ENCODE measurements at regions not wholly inside any gene's neighbourhood (a gene's known extent, or its start where the extent isn't known, plus 50 kb on each side); places are given as distances from the start of the nearest gene placed in this dataset.

DNA sequence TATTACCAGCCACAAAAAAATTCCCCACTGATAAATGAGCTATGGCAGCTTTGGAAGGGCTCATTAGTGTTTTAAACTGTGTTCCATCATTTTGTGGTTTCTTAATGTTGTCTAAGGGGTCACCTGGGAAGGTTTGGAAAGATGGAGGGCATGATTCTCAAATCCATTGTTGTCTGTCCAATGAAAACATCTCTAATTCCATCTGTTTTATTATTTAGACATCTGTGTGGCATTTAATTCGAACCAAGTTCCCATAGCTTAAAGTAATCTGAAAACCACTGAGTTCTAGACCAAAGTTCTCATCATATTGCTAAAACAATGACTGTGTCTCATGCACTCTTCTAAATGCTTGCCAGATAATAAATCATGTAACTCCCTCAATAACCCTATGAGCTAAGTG, 103.8 kb upstream of the PPP3CA start:
- TF ChIP-seq, protein P1, sequence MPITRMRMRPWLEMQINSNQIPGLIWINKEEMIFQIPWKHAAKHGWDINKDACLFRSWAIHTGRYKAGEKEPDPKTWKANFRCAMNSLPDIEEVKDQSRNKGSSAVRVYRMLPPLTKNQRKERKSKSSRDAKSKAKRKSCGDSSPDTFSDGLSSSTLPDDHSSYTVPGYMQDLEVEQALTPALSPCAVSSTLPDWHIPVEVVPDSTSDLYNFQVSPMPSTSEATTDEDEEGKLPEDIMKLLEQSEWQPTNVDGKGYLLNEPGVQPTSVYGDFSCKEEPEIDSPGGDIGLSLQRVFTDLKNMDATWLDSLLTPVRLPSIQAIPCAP (CRISPR knock-in tag; IDR thresholded peaks at IDR 0.05), result no peak
- TF ChIP-seq, protein P2, sequence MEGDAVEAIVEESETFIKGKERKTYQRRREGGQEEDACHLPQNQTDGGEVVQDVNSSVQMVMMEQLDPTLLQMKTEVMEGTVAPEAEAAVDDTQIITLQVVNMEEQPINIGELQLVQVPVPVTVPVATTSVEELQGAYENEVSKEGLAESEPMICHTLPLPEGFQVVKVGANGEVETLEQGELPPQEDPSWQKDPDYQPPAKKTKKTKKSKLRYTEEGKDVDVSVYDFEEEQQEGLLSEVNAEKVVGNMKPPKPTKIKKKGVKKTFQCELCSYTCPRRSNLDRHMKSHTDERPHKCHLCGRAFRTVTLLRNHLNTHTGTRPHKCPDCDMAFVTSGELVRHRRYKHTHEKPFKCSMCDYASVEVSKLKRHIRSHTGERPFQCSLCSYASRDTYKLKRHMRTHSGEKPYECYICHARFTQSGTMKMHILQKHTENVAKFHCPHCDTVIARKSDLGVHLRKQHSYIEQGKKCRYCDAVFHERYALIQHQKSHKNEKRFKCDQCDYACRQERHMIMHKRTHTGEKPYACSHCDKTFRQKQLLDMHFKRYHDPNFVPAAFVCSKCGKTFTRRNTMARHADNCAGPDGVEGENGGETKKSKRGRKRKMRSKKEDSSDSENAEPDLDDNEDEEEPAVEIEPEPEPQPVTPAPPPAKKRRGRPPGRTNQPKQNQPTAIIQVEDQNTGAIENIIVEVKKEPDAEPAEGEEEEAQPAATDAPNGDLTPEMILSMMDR (IDR thresholded peaks at IDR 0.05), result no peak
- TF ChIP-seq, protein P3, sequence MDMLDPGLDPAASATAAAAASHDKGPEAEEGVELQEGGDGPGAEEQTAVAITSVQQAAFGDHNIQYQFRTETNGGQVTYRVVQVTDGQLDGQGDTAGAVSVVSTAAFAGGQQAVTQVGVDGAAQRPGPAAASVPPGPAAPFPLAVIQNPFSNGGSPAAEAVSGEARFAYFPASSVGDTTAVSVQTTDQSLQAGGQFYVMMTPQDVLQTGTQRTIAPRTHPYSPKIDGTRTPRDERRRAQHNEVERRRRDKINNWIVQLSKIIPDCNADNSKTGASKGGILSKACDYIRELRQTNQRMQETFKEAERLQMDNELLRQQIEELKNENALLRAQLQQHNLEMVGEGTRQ (CRISPR knock-in tag; IDR thresholded peaks at IDR 0.05), result no peak
- TF ChIP-seq CBFB (CRISPR knock-in tag; IDR thresholded peaks at IDR 0.05; ENCODE audit: low read depth), result no peak
- TF ChIP-seq, protein P4, sequence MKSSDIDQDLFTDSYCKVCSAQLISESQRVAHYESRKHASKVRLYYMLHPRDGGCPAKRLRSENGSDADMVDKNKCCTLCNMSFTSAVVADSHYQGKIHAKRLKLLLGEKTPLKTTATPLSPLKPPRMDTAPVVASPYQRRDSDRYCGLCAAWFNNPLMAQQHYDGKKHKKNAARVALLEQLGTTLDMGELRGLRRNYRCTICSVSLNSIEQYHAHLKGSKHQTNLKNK (CRISPR knock-in tag; IDR thresholded peaks at IDR 0.05), result no peak
- TF ChIP-seq JUN (CRISPR knock-in tag; IDR thresholded peaks at IDR 0.05), result no peak
- TF ChIP-seq CREM (CRISPR knock-in tag; IDR thresholded peaks at IDR 0.05), result no peak
